GM21576 (cell line): ENCODE measurements at regions not wholly inside any gene's neighbourhood (a gene's known extent, or its start where the extent isn't known, plus 50 kb on each side); places are given as distances from the start of the nearest gene placed in this dataset.

ENCODE experiments used
- ATAC-seq: cut with Tn5 transposase; IDR thresholded peaks from one replicate; pipeline ENCODE4 v1.9.1; 2021; ENCODE audit warnings: mild to moderate bottlenecking, moderate library complexity; ENCODE audit not compliant: unreplicated experiment

GRCh38 chr6:56349194-56349593 is 101.8 kb upstream of the COL21A1 start:
- ATAC-seq = no peak

- ATAC-seq = no peak
Measured at GRCh38 chr6:56348578-56348977, 101.2 kb upstream of the COL21A1 start.

- no peak for ATAC-seq
Measured at GRCh38 chr6:56347526-56347925, 100.1 kb upstream of the COL21A1 start.

- no peak for ATAC-seq
Measured at GRCh38 chr6:56346958-56347357, 99.6 kb upstream of the COL21A1 start.

GRCh38 chr6:56345376-56345995 is 98.1 kb upstream of the COL21A1 start:
- no peak for ATAC-seq

- no peak for ATAC-seq
Measured at GRCh38 chr6:56343295-56343694, 95.9 kb upstream of the COL21A1 start.

GRCh38 chr6:56339524-56339923 is 92.1 kb upstream of the COL21A1 start:
- no peak for ATAC-seq

GRCh38 chr6:56335726-56336125 is 88.3 kb upstream of the COL21A1 start:
- no peak for ATAC-seq

GRCh38 chr6:56334937-56335336 is 87.6 kb upstream of the COL21A1 start:
- no peak for ATAC-seq

GRCh38 chr6:56329271-56330050 is 82.1 kb upstream of the COL21A1 start:
- ATAC-seq = no peak

- ATAC-seq = no peak
Measured at GRCh38 chr6:56328728-56329090, 81.3 kb upstream of the COL21A1 start.

- ATAC-seq = no peak
Measured at GRCh38 chr6:56327946-56328727, 80.8 kb upstream of the COL21A1 start.

GRCh38 chr6:56324396-56324795 is 77.0 kb upstream of the COL21A1 start:
- no peak for ATAC-seq

GRCh38 chr6:56318851-56319250 is 71.5 kb upstream of the COL21A1 start:
- no peak for ATAC-seq

- ATAC-seq = no peak
Measured at GRCh38 chr6:56314683-56315523, 67.5 kb upstream of the COL21A1 start.

- ATAC-seq = no peak
Measured at GRCh38 chr6:56311533-56312448, 64.4 kb upstream of the COL21A1 start.

- no peak for ATAC-seq
Measured at GRCh38 chr6:56311061-56311460, 63.7 kb upstream of the COL21A1 start.

GRCh38 chr6:56310241-56310640 is 62.9 kb upstream of the COL21A1 start:
- ATAC-seq = no peak

GRCh38 chr6:56299916-56300315 is 52.5 kb upstream of the COL21A1 start:
- no peak for ATAC-seq
